Gastrocnemius medialis (tissue), 4 donors: ENCODE measurements at regions not wholly inside any gene's neighbourhood (a gene's known extent, or its start where the extent isn't known, plus 50 kb on each side); places are given as distances from the start of the nearest gene placed in this dataset.
A peak's percentile ranks its signal among the peaks of the same experiment; 100 is the strongest.

Source experiments
- ATAC-seq, 2 donors: fragments of 150-250 bp; one replicate each; pipeline ENCODE4 v1.9.1; 2016
- DNase-seq, 2 donors: peaks; one replicate each; pipeline ENCODE4 v3.0.0-alpha.2; 2019
- H3K27ac ChIP-seq, 4 donors: fragments of 200-600 bp; sonication (generic); 1 replicate in 1 of 4; 2 replicates in 3 of 4; pipeline ENCODE4 v1.5.1; 2016 to 2018; ENCODE audit warnings: mild to moderate bottlenecking in 2 of 4, moderate library complexity in 1 of 4
- H3K27me3 ChIP-seq, 3 donors: fragments of 200-600 bp; sonication (generic) in 2 of 3; 1 replicate in 1 of 3; 2 replicates in 2 of 3; pipeline versions ENCODE4 v1.5.1 to v1.6.0; 2016 to 2019; ENCODE audit warnings: mild to moderate bottlenecking in 1 of 3, moderate library complexity in 1 of 3
- H3K36me3 ChIP-seq, 2 donors: fragments of 200-600 bp; sonication (generic) in 1 of 2; one replicate each; pipeline ENCODE4 v1.5.1; 2017 to 2018
- H3K4me1 ChIP-seq, 2 donors: fragments of 200-600 bp; sonication (generic) in 1 of 2; one replicate each; pipeline ENCODE4 v1.5.1; 2016 to 2017; ENCODE audit warnings: mild to moderate bottlenecking in 2 of 2
- H3K4me3 ChIP-seq, 4 donors: fragments of 200-600 bp; sonication (generic) in 3 of 4; 1 replicate in 1 of 4; 2 replicates in 3 of 4; pipeline ENCODE4 v1.5.1; 2016 to 2019; ENCODE audit warnings: mild to moderate bottlenecking in 2 of 4
- H3K9me3 ChIP-seq, 3 donors: fragments of 200-600 bp; sonication (generic) in 2 of 3; 1 replicate in 1 of 3; 2 replicates in 2 of 3; pipeline ENCODE4 v1.5.1; 2016 to 2019
- POLR2A ChIP-seq, 2 donors: fragments of 450-650 bp; IDR thresholded peaks; one replicate each; pipeline ENCODE4 v1.6.1; 2017; ENCODE audit warnings: antibody characterized with exemption in 2 of 2, mild to moderate bottlenecking in 2 of 2, moderate library complexity in 2 of 2
- in situ Hi-C, 4 donors: fragments of 200-750 bp; cut with MboI; loops; one replicate each; pipeline versions ENCODE4 v1.15.0 to v1.8.0; 2017; ENCODE audit warnings: low sequenced_read_pairs in 4 of 4
- intact Hi-C: fragments of 100-400 bp; cut with DNase I; formaldehyde crosslinking; loops from one replicate; pipeline ENCODE4 v1.15.1; 2023; ENCODE audit warnings: low total_unique reads
- TF ChIP-seq, protein P1 (sequence below), 5 experiments: fragments of 450-650 bp in 3 of 5; fragments of 200-600 bp in 2 of 5; sonication (generic) in 2 of 5; IDR thresholded peaks in 4 of 5; conservative IDR thresholded peaks in 1 of 5; 1 replicate in 4 of 5; 2 replicates in 1 of 5; pipeline ENCODE4 v1.5.1; 2016 to 2019; ENCODE audit warnings: antibody characterized with exemption in 5 of 5, mild to moderate bottlenecking in 3 of 5, moderate library complexity in 3 of 5

- no peaks in the 10 kb centered on the region for H3K27me3 ChIP-seq
- intact Hi-C loops, result no loop called here
- no peak overlapping the region for H3K27ac ChIP-seq
- H3K4me3 ChIP-seq, result no peak overlapping the region
- ATAC-seq (no peak), DNase-seq (no peak)
- in situ Hi-C loops, result loop anchor here (10.0 to 25.0 kb wide), 5 partner anchors 111 to 1044 kb away; partner anchors contain the start of genes GHR (in 2 of the 4) and OXCT1 (in 1 of the 4)
- no peaks in the 10 kb centered on the region for H3K9me3 ChIP-seq
- no peaks in the 10 kb centered on the region for H3K36me3 ChIP-seq
- TF ChIP-seq, protein P1, sequence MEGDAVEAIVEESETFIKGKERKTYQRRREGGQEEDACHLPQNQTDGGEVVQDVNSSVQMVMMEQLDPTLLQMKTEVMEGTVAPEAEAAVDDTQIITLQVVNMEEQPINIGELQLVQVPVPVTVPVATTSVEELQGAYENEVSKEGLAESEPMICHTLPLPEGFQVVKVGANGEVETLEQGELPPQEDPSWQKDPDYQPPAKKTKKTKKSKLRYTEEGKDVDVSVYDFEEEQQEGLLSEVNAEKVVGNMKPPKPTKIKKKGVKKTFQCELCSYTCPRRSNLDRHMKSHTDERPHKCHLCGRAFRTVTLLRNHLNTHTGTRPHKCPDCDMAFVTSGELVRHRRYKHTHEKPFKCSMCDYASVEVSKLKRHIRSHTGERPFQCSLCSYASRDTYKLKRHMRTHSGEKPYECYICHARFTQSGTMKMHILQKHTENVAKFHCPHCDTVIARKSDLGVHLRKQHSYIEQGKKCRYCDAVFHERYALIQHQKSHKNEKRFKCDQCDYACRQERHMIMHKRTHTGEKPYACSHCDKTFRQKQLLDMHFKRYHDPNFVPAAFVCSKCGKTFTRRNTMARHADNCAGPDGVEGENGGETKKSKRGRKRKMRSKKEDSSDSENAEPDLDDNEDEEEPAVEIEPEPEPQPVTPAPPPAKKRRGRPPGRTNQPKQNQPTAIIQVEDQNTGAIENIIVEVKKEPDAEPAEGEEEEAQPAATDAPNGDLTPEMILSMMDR (IDR thresholded peaks at IDR 0.05 in 4 of 5, conservative IDR thresholded peaks at IDR 0.05 in 1 of 5), result no peak
- TF ChIP-seq POLR2A (IDR thresholded peaks at IDR 0.05), result no peak
- no peaks in the 10 kb centered on the region for H3K4me1 ChIP-seq
These were observed 87.1 kb upstream of the SELENOP start for GRCh38 chr5:42898760-42899159.

DNA sequence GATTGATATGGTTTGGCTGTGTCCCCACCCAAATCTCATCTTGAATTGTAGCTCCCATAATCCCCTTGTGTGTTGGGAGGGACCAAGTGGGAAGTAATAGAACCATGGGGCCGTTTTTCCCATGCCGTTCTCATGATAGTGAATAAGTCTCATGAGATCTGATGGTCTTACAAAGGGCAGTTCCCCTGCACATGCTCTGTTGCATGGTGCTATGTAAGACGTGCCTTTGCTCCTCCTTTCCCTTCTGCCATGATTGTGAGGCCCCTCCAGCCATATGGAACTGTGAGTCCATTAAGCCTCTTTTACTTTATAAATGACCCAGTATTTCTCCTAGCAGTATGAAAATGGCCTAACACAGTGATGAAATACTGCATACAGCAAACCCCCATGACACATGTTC, 84.8 kb upstream of the SELENOP start:
- Histone ChIP-seq H3K9me3 (no peaks in the 10 kb centered on the region), H3K4me1 (no peaks in the 10 kb centered on the region), H3K27ac (no peak overlapping the region), H3K27me3 (no peaks in the 10 kb centered on the region), H3K4me3 (no peak overlapping the region), H3K36me3 (no peaks in the 10 kb centered on the region)
- intact Hi-C loops (no loop called here), in situ Hi-C loops (loop anchor here (10.0 to 25.0 kb wide), 5 partner anchors 109 to 1042 kb away; partner anchors contain the start of genes GHR (in 2 of the 4) and OXCT1 (in 1 of the 4))
- ATAC-seq (no peak), DNase-seq (no peak)
- TF ChIP-seq POLR2A (IDR thresholded peaks at IDR 0.05), result no peak
- TF ChIP-seq, protein P1 (IDR thresholded peaks at IDR 0.05 in 4 of 5, conservative IDR thresholded peaks at IDR 0.05 in 1 of 5), result no peak

- TF ChIP-seq, protein P1 (IDR thresholded peaks at IDR 0.05 in 4 of 5, conservative IDR thresholded peaks at IDR 0.05 in 1 of 5), result no peak
- Histone ChIP-seq H3K4me1 (no peaks in the 10 kb centered on the region), H3K4me3 (no peak overlapping the region), H3K36me3 (no peaks in the 10 kb centered on the region), H3K27ac (no peak overlapping the region), H3K27me3 (no peaks in the 10 kb centered on the region), H3K9me3 (no peaks in the 10 kb centered on the region)
- ATAC-seq (no peak), DNase-seq (no peak)
- in situ Hi-C loops, result loop anchor here (5.0 to 25.0 kb wide), 6 partner anchors 107 to 1039 kb away; partner anchors contain the start of genes GHR (in 2 of the 4) and OXCT1 (in 1 of the 4)
- intact Hi-C loops, result no loop called here
These were observed 82.4 kb upstream of the SELENOP start for GRCh38 chr5:42894057-42894456.

DNA sequence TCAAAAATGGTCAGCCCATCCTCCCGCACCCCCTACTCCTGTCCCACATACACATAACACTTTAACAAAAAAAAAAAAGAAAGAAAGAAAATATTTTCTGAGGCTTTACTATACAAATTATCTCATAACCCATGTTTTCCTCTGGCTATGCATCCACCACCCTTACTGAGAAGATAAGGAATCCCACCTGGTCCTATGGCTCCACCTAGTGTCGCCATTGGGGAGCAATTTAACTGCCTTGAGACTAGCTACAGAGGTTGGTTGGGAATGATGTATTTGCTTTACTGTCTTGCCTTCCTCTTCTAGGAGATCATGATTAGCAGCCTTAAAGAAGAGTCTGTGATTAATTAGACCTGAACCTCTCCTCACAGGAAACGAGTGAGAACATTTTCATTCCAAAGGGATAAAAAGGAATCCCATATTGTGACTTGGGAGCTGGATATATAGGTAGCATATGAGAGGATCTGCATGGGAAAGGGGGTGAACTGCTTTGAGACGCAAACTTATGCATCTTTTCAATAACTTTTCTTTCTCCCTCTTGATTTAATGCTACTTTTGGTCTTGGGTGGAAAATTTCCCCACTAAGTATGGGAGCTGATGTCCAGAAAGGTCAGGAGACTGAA, 77.7 kb upstream of the SELENOP start:
- TF ChIP-seq, protein P1 (IDR thresholded peaks at IDR 0.05 in 4 of 5, conservative IDR thresholded peaks at IDR 0.05 in 1 of 5), result peak; percentile 70 to 96 (median 84)
- TF ChIP-seq POLR2A (IDR thresholded peaks at IDR 0.05), result no peak
- ATAC-seq (peak; percentile 95 to 98), DNase-seq (peak; percentile 57 to 69)
- no peaks in the 10 kb centered on the region for H3K4me1 ChIP-seq
- no peak overlapping the region for H3K27ac ChIP-seq
- intact Hi-C loops, result loop anchor here (1.0 to 10.0 kb wide), 3 partner anchors 79 to 1033 kb away; partner anchors contain the start of gene GHR
- no peak overlapping the region for H3K4me3 ChIP-seq
- in situ Hi-C loops, result loop anchor here in 3 of 4 donors (10.0 to 25.0 kb wide), 4 partner anchors 85 to 1027 kb away; partner anchors contain the start of genes GHR (in 2 of the 3) and OXCT1 (in 1 of the 3)
- H3K27me3 ChIP-seq, result no peaks in the 10 kb centered on the region
- H3K36me3 ChIP-seq, result no peaks in the 10 kb centered on the region
- no peaks in the 10 kb centered on the region for H3K9me3 ChIP-seq
